Astrocyte (in vitro differentiated cells and primary cell): ENCODE measurements at regions not wholly inside any gene's neighbourhood (a gene's known extent, or its start where the extent isn't known, plus 50 kb on each side); places are given as distances from the start of the nearest gene placed in this dataset.
"Not testable (repeated sequence)": the region's sequence is repeated elsewhere in the genome, so short reads cannot be mapped to it uniquely, and the experiment has no call there.

Experiments
- DNase-seq: peaks from one replicate; pipeline ENCODE4 v3.0.0-alpha.2; 2010; ENCODE audit warnings: low read depth
- FAIRE-seq: peaks from 2 replicates; lab custom pipeline; 2011; peaks lifted over from hg19 to GRCh38; lab: Jason Lieb, UNC
- H2AFZ ChIP-seq: 2 replicates; pipeline ENCODE4 v1.6.0; 2012; ENCODE audit warnings: low read depth, low read length, inconsistent platforms
- H3K27ac ChIP-seq: 2 replicates; pipeline ENCODE4 v1.5.1; 2011; ENCODE audit warnings: low read depth, low read length, inconsistent platforms
- H3K27me3 ChIP-seq: 2 replicates; pipeline ENCODE4 v1.6.0; 2011; ENCODE audit warnings: low read length, inconsistent platforms; ENCODE audit not compliant: insufficient read depth
- H3K36me3 ChIP-seq: 2 replicates; pipeline ENCODE4 v1.5.1; 2011; ENCODE audit warnings: low read length, inconsistent platforms; ENCODE audit not compliant: insufficient read depth
- H3K4me1 ChIP-seq: 2 replicates; pipeline ENCODE4 v1.5.1; 2011; ENCODE audit warnings: low read length, inconsistent platforms; ENCODE audit not compliant: insufficient read depth
- H3K4me2 ChIP-seq: 2 replicates; pipeline ENCODE4 v1.6.0; 2012; ENCODE audit warnings: low read length, inconsistent platforms
- H3K4me3 ChIP-seq: 2 replicates; pipeline ENCODE4 v1.5.1; 2011; ENCODE audit warnings: low read depth, mild to moderate bottlenecking, low read length, inconsistent platforms; ENCODE audit not compliant: insufficient read depth
- H3K79me2 ChIP-seq: 2 replicates; pipeline ENCODE4 v1.6.0; 2012; ENCODE audit warnings: mild to moderate bottlenecking, low read length, inconsistent platforms; ENCODE audit not compliant: insufficient read depth
- H3K9ac ChIP-seq: 2 replicates; pipeline ENCODE4 v1.6.0; 2012; ENCODE audit warnings: mild to moderate bottlenecking, low read length, inconsistent platforms
- H3K9me3 ChIP-seq: 2 replicates; pipeline ENCODE4 v1.5.1; 2012; ENCODE audit warnings: low read depth, mild to moderate bottlenecking, low read length, inconsistent platforms; ENCODE audit not compliant: insufficient read depth
- H4K20me1 ChIP-seq: 2 replicates; pipeline ENCODE4 v1.6.0; 2012; ENCODE audit warnings: low read length, inconsistent platforms; ENCODE audit not compliant: insufficient read depth
- H3K27ac Mint-ChIP-seq: one replicate; pipeline ENCODE4 v1.8.0; 2021; ENCODE audit warnings: mild to moderate bottlenecking, mixed read lengths; ENCODE audit not compliant: unreplicated experiment
- H3K27me3 Mint-ChIP-seq: one replicate; pipeline ENCODE4 v1.8.0; 2021; ENCODE audit warnings: low read depth, mixed read lengths; ENCODE audit not compliant: unreplicated experiment
- H3K36me3 Mint-ChIP-seq: one replicate; pipeline ENCODE4 v1.8.0; 2021; ENCODE audit warnings: low read depth, mixed read lengths; ENCODE audit not compliant: unreplicated experiment
- H3K4me1 Mint-ChIP-seq: one replicate; pipeline ENCODE4 v1.8.0; 2021; ENCODE audit warnings: low read depth, mixed read lengths; ENCODE audit not compliant: unreplicated experiment
- H3K4me3 Mint-ChIP-seq: one replicate; pipeline ENCODE4 v1.8.0; 2021; ENCODE audit warnings: mild to moderate bottlenecking, moderate library complexity, mixed read lengths; ENCODE audit not compliant: unreplicated experiment
- H3K9me3 Mint-ChIP-seq: one replicate; pipeline ENCODE4 v1.8.0; 2021; ENCODE audit warnings: mild to moderate bottlenecking, mixed read lengths; ENCODE audit not compliant: unreplicated experiment
- CTCF ChIP-seq: IDR thresholded peaks from 2 replicates; pipeline ENCODE4 v1.5.1; 2011; ENCODE audit warnings: low read depth, mild to moderate bottlenecking, inconsistent platforms, low read length, moderate library complexity; ENCODE audit not compliant: insufficient read depth
- EZH2 ChIP-seq: IDR thresholded peaks from 2 replicates; pipeline ENCODE4 v1.6.1; 2012; ENCODE audit warnings: mild to moderate bottlenecking, low read length, inconsistent platforms; ENCODE audit not compliant: insufficient read depth

- Histone ChIP-seq H3K27me3 (no peaks in the 10 kb centered on the region), H2AFZ (no peak overlapping the region), H3K4me1 (peaks cover 7% of the 10 kb centered on the region), H3K9ac (no peak overlapping the region), H3K4me3 (no peak overlapping the region), H3K9me3 (peaks cover 2% of the 10 kb centered on the region), H3K36me3 (no peaks in the 10 kb centered on the region), H3K79me2 (no peaks in the 10 kb centered on the region), H3K4me2 (no peak overlapping the region), H4K20me1 (no peaks in the 10 kb centered on the region), H3K27ac (no peak overlapping the region)
- H3K36me3 Mint-ChIP-seq = no peaks in the 10 kb centered on the region
- no peak overlapping the region for H3K4me3 Mint-ChIP-seq
- peaks cover 12% of the 10 kb centered on the region for H3K27me3 Mint-ChIP-seq
- TF ChIP-seq CTCF = no peak
- no peak for TF ChIP-seq EZH2
- peaks cover 5% of the 10 kb centered on the region for H3K4me1 Mint-ChIP-seq
- DNase-seq (no peak), FAIRE-seq (no peak)
- no peak overlapping the region for H3K27ac Mint-ChIP-seq
- peaks cover 13% of the 10 kb centered on the region for H3K9me3 Mint-ChIP-seq
Observed at GRCh38 chr16:29204806-29205135, 201.7 kb downstream of the NPIPB11 start.

GRCh38 chr16:29203933-29204805 is 202.3 kb downstream of the NPIPB11 start:
- peaks cover 12% of the 10 kb centered on the region for H3K27me3 Mint-ChIP-seq
- not testable (repeated sequence) for H3K27me3 ChIP-seq, H2AFZ ChIP-seq, H3K36me3 ChIP-seq, H3K4me1 Mint-ChIP-seq, DNase-seq, H3K9me3 ChIP-seq, H4K20me1 ChIP-seq, H3K9me3 Mint-ChIP-seq, H3K27ac Mint-ChIP-seq, H3K4me1 ChIP-seq, H3K9ac ChIP-seq, FAIRE-seq, H3K36me3 Mint-ChIP-seq, H3K79me2 ChIP-seq, H3K27ac ChIP-seq, H3K4me3 Mint-ChIP-seq, H3K4me3 ChIP-seq
- peak overlapping the region; percentile 19 for H3K4me2 ChIP-seq

GRCh38 chr16:29203046-29203932 is 203.2 kb downstream of the NPIPB11 start:
- not testable (repeated sequence) for DNase-seq, H3K27me3 ChIP-seq, H3K9ac ChIP-seq, H3K36me3 ChIP-seq, H3K4me1 ChIP-seq, H3K9me3 Mint-ChIP-seq, FAIRE-seq, H3K79me2 ChIP-seq, H3K4me1 Mint-ChIP-seq, H3K27ac ChIP-seq, H3K4me2 ChIP-seq, H3K9me3 ChIP-seq, H4K20me1 ChIP-seq, H2AFZ ChIP-seq, H3K36me3 Mint-ChIP-seq, H3K27ac Mint-ChIP-seq, H3K4me3 Mint-ChIP-seq, H3K4me3 ChIP-seq
- peaks cover 12% of the 10 kb centered on the region for H3K27me3 Mint-ChIP-seq

GRCh38 chr16:29202642-29203041 is 203.9 kb downstream of the NPIPB11 start:
- not testable (repeated sequence) for FAIRE-seq, H3K9ac ChIP-seq, H4K20me1 ChIP-seq, H3K4me1 Mint-ChIP-seq, H3K9me3 ChIP-seq, H3K4me3 ChIP-seq, H3K4me3 Mint-ChIP-seq, H3K4me2 ChIP-seq, DNase-seq, H3K36me3 Mint-ChIP-seq, H3K36me3 ChIP-seq, H3K27me3 ChIP-seq, H3K79me2 ChIP-seq, H3K4me1 ChIP-seq, H3K27ac ChIP-seq, H3K27ac Mint-ChIP-seq, H2AFZ ChIP-seq
- Mint-ChIP-seq H3K27me3 (peaks cover 12% of the 10 kb centered on the region), H3K9me3 (peaks cover 11% of the 10 kb centered on the region)

GRCh38 chr16:29202025-29202632 is 204.4 kb downstream of the NPIPB11 start:
- not testable (repeated sequence) for H3K79me2 ChIP-seq, H3K4me1 Mint-ChIP-seq, H3K9ac ChIP-seq, H3K27ac ChIP-seq, H3K4me1 ChIP-seq, H3K4me2 ChIP-seq, H3K27ac Mint-ChIP-seq, H3K36me3 Mint-ChIP-seq, H2AFZ ChIP-seq, H3K4me3 ChIP-seq, H3K27me3 ChIP-seq, H3K9me3 ChIP-seq, H3K4me3 Mint-ChIP-seq, H4K20me1 ChIP-seq, FAIRE-seq, H3K36me3 ChIP-seq
- DNase-seq = peak; percentile 38
- peaks cover 12% of the 10 kb centered on the region for H3K27me3 Mint-ChIP-seq
- H3K9me3 Mint-ChIP-seq = peaks cover 11% of the 10 kb centered on the region
